ENCODE measurements at regions not wholly inside any gene's neighbourhood (a gene's known extent, or its start where the extent isn't known, plus 50 kb on each side); places are given as distances from the start of the nearest gene placed in this dataset.

DNA sequence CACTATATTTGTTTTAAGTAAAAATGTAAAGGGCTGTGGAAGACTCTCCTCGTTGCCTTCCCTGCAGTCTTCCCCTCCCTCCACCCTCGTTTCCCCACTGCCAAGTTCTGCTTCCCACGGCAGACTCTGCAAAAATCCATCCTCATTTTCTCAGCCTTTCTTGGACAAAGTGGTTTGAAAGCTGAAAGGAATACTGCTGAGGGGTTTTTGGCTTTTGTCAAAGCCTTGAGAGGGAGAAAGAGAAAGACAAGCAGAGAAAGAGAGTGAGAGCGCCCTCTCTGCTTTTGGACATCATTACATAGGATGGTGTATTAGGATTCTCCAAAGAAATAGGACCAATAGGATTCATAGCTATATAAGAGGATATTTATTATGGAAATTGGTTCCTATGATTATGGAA is 455.9 kb upstream of the SOX11 start:
- DNase-seq (ENCODE audit: low read depth), result no peak
- CTCF ChIA-PET, result no interaction called here
- POLR2A ChIA-PET, result no interaction called here
- Histone ChIP-seq H3K36me3 (ENCODE audit: control insufficient read depth, insufficient read depth, low read length) (no peaks in the 10 kb centered on the region), H3K27me3 (ENCODE audit: control insufficient read depth, insufficient read depth, low read length) (no peaks in the 10 kb centered on the region), H3K4me3 (ENCODE audit: low read depth, low read length) (no peak overlapping the region)
- TF ChIP-seq, protein P1, sequence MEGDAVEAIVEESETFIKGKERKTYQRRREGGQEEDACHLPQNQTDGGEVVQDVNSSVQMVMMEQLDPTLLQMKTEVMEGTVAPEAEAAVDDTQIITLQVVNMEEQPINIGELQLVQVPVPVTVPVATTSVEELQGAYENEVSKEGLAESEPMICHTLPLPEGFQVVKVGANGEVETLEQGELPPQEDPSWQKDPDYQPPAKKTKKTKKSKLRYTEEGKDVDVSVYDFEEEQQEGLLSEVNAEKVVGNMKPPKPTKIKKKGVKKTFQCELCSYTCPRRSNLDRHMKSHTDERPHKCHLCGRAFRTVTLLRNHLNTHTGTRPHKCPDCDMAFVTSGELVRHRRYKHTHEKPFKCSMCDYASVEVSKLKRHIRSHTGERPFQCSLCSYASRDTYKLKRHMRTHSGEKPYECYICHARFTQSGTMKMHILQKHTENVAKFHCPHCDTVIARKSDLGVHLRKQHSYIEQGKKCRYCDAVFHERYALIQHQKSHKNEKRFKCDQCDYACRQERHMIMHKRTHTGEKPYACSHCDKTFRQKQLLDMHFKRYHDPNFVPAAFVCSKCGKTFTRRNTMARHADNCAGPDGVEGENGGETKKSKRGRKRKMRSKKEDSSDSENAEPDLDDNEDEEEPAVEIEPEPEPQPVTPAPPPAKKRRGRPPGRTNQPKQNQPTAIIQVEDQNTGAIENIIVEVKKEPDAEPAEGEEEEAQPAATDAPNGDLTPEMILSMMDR (IDR thresholded peaks at IDR 0.05; ENCODE audit: insufficient read depth, low read depth, low read length), result no peak

DNA sequence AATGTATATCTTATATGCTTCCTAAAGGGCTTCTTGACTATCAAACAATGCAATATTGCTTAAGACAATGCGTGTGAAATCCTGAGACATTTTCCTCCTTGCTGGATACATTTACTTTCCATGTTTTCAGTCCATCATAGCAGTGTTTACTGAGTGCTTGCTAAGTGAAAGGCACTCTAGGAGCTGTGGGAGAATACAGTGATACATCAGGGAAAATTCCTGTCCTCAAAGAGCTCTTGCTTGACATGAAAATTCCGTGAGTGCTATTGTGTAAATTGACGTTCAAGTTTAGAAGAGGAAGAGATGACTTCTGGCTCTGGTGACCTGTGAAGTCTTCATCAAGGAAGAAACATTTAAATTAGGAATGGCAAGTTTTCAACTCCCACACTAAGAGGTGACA is 449.4 kb upstream of the SOX11 start:
- TF ChIP-seq, protein P1 (IDR thresholded peaks at IDR 0.05; ENCODE audit: insufficient read depth, low read depth, low read length), result no peak
- H3K27me3 ChIP-seq (ENCODE audit: control insufficient read depth, insufficient read depth, low read length), result no peaks in the 10 kb centered on the region
- DNase-seq (ENCODE audit: low read depth), result no peak
- CTCF ChIA-PET, result no interaction called here
- POLR2A ChIA-PET, result no interaction called here
- no peaks in the 10 kb centered on the region for H3K36me3 ChIP-seq (ENCODE audit: control insufficient read depth, insufficient read depth, low read length)
- H3K4me3 ChIP-seq (ENCODE audit: low read depth, low read length), result no peak overlapping the region

DNA sequence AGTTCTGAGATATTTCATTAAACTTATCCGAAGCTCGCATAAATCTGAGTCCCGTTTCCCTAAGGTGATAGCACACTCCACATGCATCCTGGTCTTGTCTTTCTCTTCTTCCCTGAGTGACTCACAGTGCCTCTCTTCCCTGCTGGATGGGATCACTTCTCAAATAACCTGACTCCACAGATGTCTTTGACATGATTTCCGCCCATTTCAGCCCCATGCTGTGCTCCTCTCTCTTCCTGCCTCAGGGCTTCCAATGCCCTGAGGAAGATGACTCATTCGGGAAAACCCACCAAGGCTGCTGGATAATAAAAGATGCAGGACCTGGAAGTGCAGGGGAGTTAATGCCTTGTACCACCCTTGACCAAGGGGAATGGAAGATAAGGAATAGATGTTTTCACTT is 441.7 kb upstream of the SOX11 start:
- TF ChIP-seq, protein P1 (IDR thresholded peaks at IDR 0.05; ENCODE audit: insufficient read depth, low read depth, low read length), result no peak
- no peak overlapping the region for H3K4me3 ChIP-seq (ENCODE audit: low read depth, low read length)
- ChIA-PET CTCF (no interaction called here), POLR2A (no interaction called here)
- H3K27me3 ChIP-seq (ENCODE audit: control insufficient read depth, insufficient read depth, low read length), result no peaks in the 10 kb centered on the region
- DNase-seq (ENCODE audit: low read depth), result no peak
- H3K36me3 ChIP-seq (ENCODE audit: control insufficient read depth, insufficient read depth, low read length), result no peaks in the 10 kb centered on the region

DNA sequence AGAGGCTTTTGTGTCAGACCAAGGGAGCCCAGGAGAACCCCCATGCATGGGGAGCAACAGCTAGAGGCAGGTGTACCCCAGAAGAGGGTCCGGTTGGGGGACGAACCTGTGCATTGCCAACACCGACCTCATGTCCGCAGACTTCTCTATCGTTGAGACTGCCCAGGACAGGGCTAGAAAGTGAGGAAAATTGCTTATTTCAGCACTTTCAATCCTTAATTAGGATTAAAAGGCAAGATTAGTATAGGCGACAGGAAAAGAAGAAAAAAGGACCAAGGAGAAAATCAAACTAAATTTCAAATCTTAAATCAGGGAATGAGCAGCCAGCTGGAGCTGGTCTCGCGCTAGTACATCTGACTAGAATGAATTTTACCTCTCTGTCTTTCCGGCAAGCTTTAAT is 438.9 kb upstream of the SOX11 start:
- Histone ChIP-seq H3K4me3 (ENCODE audit: low read depth, low read length) (no peak overlapping the region), H3K36me3 (ENCODE audit: control insufficient read depth, insufficient read depth, low read length) (no peaks in the 10 kb centered on the region), H3K27me3 (ENCODE audit: control insufficient read depth, insufficient read depth, low read length) (no peaks in the 10 kb centered on the region)
- TF ChIP-seq, protein P1 (IDR thresholded peaks at IDR 0.05; ENCODE audit: insufficient read depth, low read depth, low read length), result no peak
- DNase-seq (ENCODE audit: low read depth), result no peak
- CTCF ChIA-PET, result no interaction called here
- POLR2A ChIA-PET, result no interaction called here

DNA sequence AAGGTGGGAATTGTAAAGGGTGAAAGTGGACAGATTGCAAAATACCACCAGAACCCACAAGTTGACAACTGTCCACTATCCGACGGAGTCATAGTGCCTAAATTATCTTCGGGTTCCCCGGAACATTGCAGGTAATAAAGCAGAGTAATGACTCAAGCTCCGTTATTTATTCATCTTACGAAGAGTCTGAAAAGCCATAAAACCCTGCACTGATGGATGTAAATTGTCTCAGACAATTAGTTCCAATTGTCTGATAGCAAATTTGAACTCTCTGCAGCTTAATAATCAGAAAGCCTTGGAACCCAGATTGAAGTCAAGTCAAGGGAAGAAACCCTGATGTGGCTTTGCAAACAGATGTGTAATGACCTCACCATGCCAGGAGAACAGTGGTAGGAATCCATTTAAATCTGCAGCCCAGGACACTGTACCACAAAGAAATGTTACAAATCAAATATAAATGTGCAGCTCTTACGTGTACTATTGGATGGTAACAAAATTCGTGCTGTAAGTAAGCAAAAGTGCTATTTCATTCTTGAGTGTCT is 437.3 kb upstream of the SOX11 start:
- CTCF ChIA-PET, result interaction anchor here (0.5 kb wide), 1 partner anchor 973 kb away, joined by 3 read pairs; no protein-coding TSS in a partner anchor
- TF ChIP-seq, protein P1 (IDR thresholded peaks at IDR 0.05; ENCODE audit: insufficient read depth, low read depth, low read length), result no peak
- no peaks in the 10 kb centered on the region for H3K27me3 ChIP-seq (ENCODE audit: control insufficient read depth, insufficient read depth, low read length)
- POLR2A ChIA-PET, result no interaction called here
- no peak overlapping the region for H3K4me3 ChIP-seq (ENCODE audit: low read depth, low read length)
- DNase-seq (ENCODE audit: low read depth), result no peak
- H3K36me3 ChIP-seq (ENCODE audit: control insufficient read depth, insufficient read depth, low read length), result no peaks in the 10 kb centered on the region

All from BJ (cell line).